ENCODE measurements at regions not wholly inside any gene's neighbourhood (a gene's known extent, or its start where the extent isn't known, plus 50 kb on each side); places are given as distances from the start of the nearest gene placed in this dataset.

DNA sequence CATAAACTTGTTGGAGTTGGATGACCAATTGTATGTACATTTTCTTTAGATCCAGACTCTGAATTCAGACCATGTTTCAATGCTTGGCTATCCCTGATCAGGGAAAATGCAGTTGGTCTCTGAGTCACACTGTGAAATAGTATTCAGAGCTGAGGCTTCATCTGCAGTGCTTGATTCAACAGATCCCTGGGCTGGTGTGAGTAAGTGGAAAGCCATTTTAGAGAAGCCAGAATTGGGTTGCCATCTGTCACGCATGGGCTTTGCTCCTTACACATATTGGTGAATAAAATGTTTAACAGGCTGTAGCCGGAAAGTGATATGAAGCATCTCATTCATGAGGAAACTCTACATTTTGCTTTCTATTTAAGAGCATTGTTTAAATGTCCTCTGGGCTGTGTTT lies 50.0 kb upstream of the ACYP2 start:
- H3K27me3 ChIP-seq (ENCODE audit: insufficient read depth, low read length, poor library complexity): no peaks in the 10 kb centered on the region

DNA sequence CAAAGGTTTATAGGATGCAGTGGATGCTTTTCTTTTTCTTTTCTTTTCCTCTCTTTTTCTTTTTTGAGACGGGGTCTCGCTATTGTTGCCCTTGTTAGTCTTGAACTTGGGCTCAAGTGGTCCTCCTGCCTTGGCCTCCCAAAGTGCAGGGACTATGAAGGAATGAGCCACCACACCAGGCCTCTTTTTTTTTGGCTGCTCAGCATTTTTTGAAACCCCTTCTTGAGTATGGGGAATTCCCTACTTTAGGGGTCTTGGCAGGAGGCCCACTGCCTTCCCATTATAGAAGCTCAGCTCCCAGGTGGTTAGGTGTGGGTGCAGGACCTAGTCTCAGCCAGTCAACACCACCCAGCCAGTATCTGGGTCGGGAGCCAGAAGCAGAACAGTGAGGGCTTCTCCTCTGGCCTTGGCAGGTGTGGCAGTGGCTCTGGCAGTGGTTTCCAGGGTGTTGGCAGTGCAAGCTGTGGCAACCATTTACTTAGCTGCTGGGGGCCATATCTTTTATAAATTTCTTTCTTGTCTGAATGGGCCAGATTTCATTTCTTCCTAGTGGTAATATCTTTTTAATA lies 51.4 kb upstream of the ACYP2 start:
- Histone ChIP-seq H2BK15ac (replicated peaks; ENCODE audit: low read depth) (no peak overlapping the region), H3K9ac (ENCODE audit: low read length) (no peak overlapping the region), H3K56ac (ENCODE audit: low read length) (no peak overlapping the region), H4K8ac (ENCODE audit: low read depth, low read length) (no peak overlapping the region), H2AK5ac (ENCODE audit: low read length) (no peak overlapping the region), H3K27me3 (ENCODE audit: insufficient read depth, low read length, poor library complexity) (no peaks in the 10 kb centered on the region), H2BK120ac (ENCODE audit: low read depth, low read length) (no peak overlapping the region), H3K4me2 (ENCODE audit: low read length) (no peak overlapping the region), H3K4me1 (ENCODE audit: control insufficient read depth, low read depth, low read length) (no peaks in the 10 kb centered on the region), H3K36me3 (ENCODE audit: control insufficient read depth, insufficient read depth, low read length) (no peaks in the 10 kb centered on the region), H4K5ac (ENCODE audit: low read length) (no peak overlapping the region), H3K79me2 (ENCODE audit: control insufficient read depth, insufficient read depth, low read length) (no peaks in the 10 kb centered on the region), H3K4ac (ENCODE audit: low read depth, low read length) (no peak overlapping the region), H3K4me3 (ENCODE audit: low read length) (no peak overlapping the region), H2BK5ac (ENCODE audit: low read length) (no peak overlapping the region), H3K27ac (ENCODE audit: low read depth, low read length) (no peak overlapping the region), H3K79me1 (ENCODE audit: low read length) (no peaks in the 10 kb centered on the region), H3K18ac (ENCODE audit: low read length) (no peak overlapping the region), H3K23ac (ENCODE audit: low read length) (no peak overlapping the region)
- no peak for DNase-seq
- WGBS (ENCODE audit: extremely low coverage, insufficient coverage, low lambda C conversion rate): no CpG with 5 or more reads among the region's 3 CpGs

More for the DNA sequence above, 50.0 kb upstream of the ACYP2 start:
- H3K9ac ChIP-seq (ENCODE audit: low read length): no peak overlapping the region
- H3K56ac ChIP-seq (ENCODE audit: low read length): no peak overlapping the region
- H3K79me2 ChIP-seq (ENCODE audit: control insufficient read depth, insufficient read depth, low read length): no peaks in the 10 kb centered on the region
- no peak overlapping the region for H2BK5ac ChIP-seq (ENCODE audit: low read length)
- H3K18ac ChIP-seq (ENCODE audit: low read length): no peak overlapping the region
- H2BK120ac ChIP-seq (ENCODE audit: low read depth, low read length): no peak overlapping the region
- no peak overlapping the region for H4K5ac ChIP-seq (ENCODE audit: low read length)
- no peak overlapping the region for H2BK15ac ChIP-seq (replicated peaks; ENCODE audit: low read depth)
- no peak overlapping the region for H3K27ac ChIP-seq (ENCODE audit: low read depth, low read length)
- H3K4ac ChIP-seq (ENCODE audit: low read depth, low read length): no peak overlapping the region
- H4K8ac ChIP-seq (ENCODE audit: low read depth, low read length): no peak overlapping the region
- H3K4me3 ChIP-seq (ENCODE audit: low read length): no peak overlapping the region
- no peak overlapping the region for H3K4me2 ChIP-seq (ENCODE audit: low read length)
- no peaks in the 10 kb centered on the region for H3K79me1 ChIP-seq (ENCODE audit: low read length)
- no peaks in the 10 kb centered on the region for H3K36me3 ChIP-seq (ENCODE audit: control insufficient read depth, insufficient read depth, low read length)
- H3K4me1 ChIP-seq (ENCODE audit: control insufficient read depth, low read depth, low read length): no peaks in the 10 kb centered on the region
- no peak overlapping the region for H2AK5ac ChIP-seq (ENCODE audit: low read length)
- WGBS (ENCODE audit: extremely low coverage, insufficient coverage, low lambda C conversion rate): no CpG with 5 or more reads among the region's 2 CpGs
- DNase-seq: no peak
- H3K23ac ChIP-seq (ENCODE audit: low read length): no peak overlapping the region

DNA sequence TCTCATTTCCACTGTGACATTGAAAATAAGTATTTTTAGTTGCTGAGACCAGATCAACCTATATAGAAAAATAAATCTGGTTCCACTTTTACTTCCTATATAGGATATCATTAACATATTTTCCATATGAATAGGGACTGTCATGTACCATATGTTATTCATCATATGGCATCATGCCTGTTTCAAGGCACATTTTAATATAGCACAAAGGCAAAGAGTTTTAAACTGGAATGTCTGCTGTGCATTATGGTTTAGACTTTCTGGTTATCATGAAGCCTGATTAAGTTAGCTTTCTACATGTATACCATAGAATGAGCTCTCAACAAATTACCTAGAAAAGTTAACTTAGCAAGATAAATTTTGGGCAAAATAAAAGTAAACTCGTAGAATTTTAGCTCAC lies 53.0 kb upstream of the ACYP2 start:
- Histone ChIP-seq H4K8ac (ENCODE audit: low read depth, low read length) (no peak overlapping the region), H3K18ac (ENCODE audit: low read length) (no peak overlapping the region), H3K4me2 (ENCODE audit: low read length) (no peak overlapping the region), H2BK5ac (ENCODE audit: low read length) (no peak overlapping the region), H3K4me1 (ENCODE audit: control insufficient read depth, low read depth, low read length) (no peaks in the 10 kb centered on the region), H3K79me2 (ENCODE audit: control insufficient read depth, insufficient read depth, low read length) (no peaks in the 10 kb centered on the region), H3K9ac (ENCODE audit: low read length) (no peak overlapping the region), H2AK5ac (ENCODE audit: low read length) (no peak overlapping the region), H3K27ac (ENCODE audit: low read depth, low read length) (no peak overlapping the region), H2BK120ac (ENCODE audit: low read depth, low read length) (no peak overlapping the region), H3K79me1 (ENCODE audit: low read length) (no peaks in the 10 kb centered on the region), H2BK15ac (replicated peaks; ENCODE audit: low read depth) (no peak overlapping the region), H3K56ac (ENCODE audit: low read length) (no peak overlapping the region), H3K23ac (ENCODE audit: low read length) (no peak overlapping the region), H3K27me3 (ENCODE audit: insufficient read depth, low read length, poor library complexity) (no peaks in the 10 kb centered on the region), H3K36me3 (ENCODE audit: control insufficient read depth, insufficient read depth, low read length) (no peaks in the 10 kb centered on the region), H3K4ac (ENCODE audit: low read depth, low read length) (no peak overlapping the region), H4K5ac (ENCODE audit: low read length) (no peak overlapping the region), H3K4me3 (ENCODE audit: low read length) (no peak overlapping the region)
- no peak for DNase-seq
- WGBS (ENCODE audit: extremely low coverage, insufficient coverage, low lambda C conversion rate): no CpG with 5 or more reads among the region's 1 CpG

DNA sequence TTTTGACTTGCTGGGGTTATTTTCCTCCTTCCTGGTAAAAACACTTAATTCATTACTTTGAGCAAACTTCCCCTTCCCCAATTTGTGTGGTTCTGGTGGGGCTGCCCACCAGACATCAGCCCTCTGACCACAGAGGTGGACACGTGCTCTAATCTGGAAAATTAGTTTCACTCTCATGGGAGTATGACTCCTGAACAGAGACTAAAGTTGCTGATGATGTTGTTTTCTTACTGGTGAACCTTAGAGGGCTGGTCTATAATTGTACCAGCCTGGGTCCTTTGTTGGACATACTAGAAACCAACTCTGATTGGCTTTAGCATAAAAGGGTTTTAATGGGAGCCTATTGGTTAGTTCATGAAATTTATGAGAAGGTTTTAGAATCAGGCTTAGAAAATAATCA lies 54.1 kb upstream of the ACYP2 start:
- Histone ChIP-seq H3K9ac (ENCODE audit: low read length) (no peak overlapping the region), H3K4me1 (ENCODE audit: control insufficient read depth, low read depth, low read length) (no peaks in the 10 kb centered on the region), H3K27ac (ENCODE audit: low read depth, low read length) (no peak overlapping the region), H2AK5ac (ENCODE audit: low read length) (no peak overlapping the region), H4K8ac (ENCODE audit: low read depth, low read length) (no peak overlapping the region), H3K18ac (ENCODE audit: low read length) (no peak overlapping the region), H3K4me3 (ENCODE audit: low read length) (no peak overlapping the region), H3K23ac (ENCODE audit: low read length) (no peak overlapping the region), H4K5ac (ENCODE audit: low read length) (no peak overlapping the region), H3K27me3 (ENCODE audit: insufficient read depth, low read length, poor library complexity) (no peaks in the 10 kb centered on the region), H2BK5ac (ENCODE audit: low read length) (no peak overlapping the region), H3K79me2 (ENCODE audit: control insufficient read depth, insufficient read depth, low read length) (no peaks in the 10 kb centered on the region), H2BK15ac (replicated peaks; ENCODE audit: low read depth) (no peak overlapping the region), H2BK120ac (ENCODE audit: low read depth, low read length) (no peak overlapping the region), H3K4me2 (ENCODE audit: low read length) (no peak overlapping the region), H3K4ac (ENCODE audit: low read depth, low read length) (no peak overlapping the region), H3K79me1 (ENCODE audit: low read length) (no peaks in the 10 kb centered on the region), H3K56ac (ENCODE audit: low read length) (no peak overlapping the region), H3K36me3 (ENCODE audit: control insufficient read depth, insufficient read depth, low read length) (no peaks in the 10 kb centered on the region)
- WGBS (ENCODE audit: extremely low coverage, insufficient coverage, low lambda C conversion rate): no CpG with 5 or more reads among the region's 1 CpG
- DNase-seq: no peak

DNA sequence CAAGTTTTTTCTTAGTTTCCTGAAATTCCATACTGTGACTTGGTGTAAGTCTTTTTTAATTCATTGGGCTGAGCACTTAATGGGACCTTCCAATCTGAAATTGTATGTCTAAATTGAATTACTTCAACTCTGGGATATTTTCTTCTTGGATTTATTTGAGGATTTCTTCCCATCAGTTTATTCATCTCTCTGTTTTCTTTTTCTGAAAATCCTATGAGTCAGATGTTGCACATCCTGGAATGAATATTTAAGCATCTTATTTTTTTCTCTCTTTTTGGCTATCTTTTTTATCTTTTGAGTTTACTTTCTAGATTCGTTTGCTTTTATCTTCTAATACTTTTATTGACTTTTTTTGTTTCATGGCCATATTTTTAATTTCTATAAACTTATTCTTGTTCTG lies 55.4 kb upstream of the ACYP2 start:
- Histone ChIP-seq H3K18ac (ENCODE audit: low read length) (no peak overlapping the region), H3K4me3 (ENCODE audit: low read length) (no peak overlapping the region), H3K36me3 (ENCODE audit: control insufficient read depth, insufficient read depth, low read length) (no peaks in the 10 kb centered on the region), H3K27ac (ENCODE audit: low read depth, low read length) (no peak overlapping the region), H3K4ac (ENCODE audit: low read depth, low read length) (no peak overlapping the region), H3K79me2 (ENCODE audit: control insufficient read depth, insufficient read depth, low read length) (no peaks in the 10 kb centered on the region), H4K5ac (ENCODE audit: low read length) (no peak overlapping the region), H2BK15ac (replicated peaks; ENCODE audit: low read depth) (no peak overlapping the region), H2BK5ac (ENCODE audit: low read length) (no peak overlapping the region), H3K56ac (ENCODE audit: low read length) (no peak overlapping the region), H3K79me1 (ENCODE audit: low read length) (no peaks in the 10 kb centered on the region), H3K9ac (ENCODE audit: low read length) (no peak overlapping the region), H3K27me3 (ENCODE audit: insufficient read depth, low read length, poor library complexity) (no peaks in the 10 kb centered on the region), H3K23ac (ENCODE audit: low read length) (no peak overlapping the region), H4K8ac (ENCODE audit: low read depth, low read length) (no peak overlapping the region), H3K4me2 (ENCODE audit: low read length) (no peak overlapping the region), H3K4me1 (ENCODE audit: control insufficient read depth, low read depth, low read length) (no peaks in the 10 kb centered on the region), H2BK120ac (ENCODE audit: low read depth, low read length) (no peak overlapping the region), H2AK5ac (ENCODE audit: low read length) (no peak overlapping the region)
- DNase-seq: no peak
- WGBS (ENCODE audit: extremely low coverage, insufficient coverage, low lambda C conversion rate): no CpG with 5 or more reads among the region's 1 CpG

DNA sequence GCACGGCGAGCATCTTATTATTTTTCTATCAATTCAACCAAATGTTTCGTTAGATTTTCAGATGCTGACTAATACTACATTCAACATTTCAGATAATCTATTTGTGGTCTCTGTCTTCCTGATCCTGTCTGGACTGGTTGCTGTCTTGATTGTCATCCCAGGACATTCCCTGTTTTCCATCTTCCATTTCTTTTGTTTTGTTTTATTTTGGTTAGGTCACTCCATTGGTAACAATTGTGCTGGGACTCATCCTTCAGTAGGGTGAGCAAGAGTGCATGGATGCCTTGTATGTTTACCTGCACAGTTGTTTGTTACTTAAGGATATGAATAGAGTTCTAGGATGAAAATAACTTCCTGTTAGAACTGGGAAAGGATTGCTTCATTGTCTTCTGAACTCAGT lies 55.9 kb upstream of the ACYP2 start:
- H3K79me1 ChIP-seq (ENCODE audit: low read length): no peaks in the 10 kb centered on the region
- H3K4me1 ChIP-seq (ENCODE audit: control insufficient read depth, low read depth, low read length): no peaks in the 10 kb centered on the region
- DNase-seq: no peak
- no peak overlapping the region for H4K5ac ChIP-seq (ENCODE audit: low read length)
- H2BK5ac ChIP-seq (ENCODE audit: low read length): no peak overlapping the region
- no peak overlapping the region for H3K9ac ChIP-seq (ENCODE audit: low read length)
- H3K4ac ChIP-seq (ENCODE audit: low read depth, low read length): no peak overlapping the region
- H3K23ac ChIP-seq (ENCODE audit: low read length): no peak overlapping the region
- no peaks in the 10 kb centered on the region for H3K27me3 ChIP-seq (ENCODE audit: insufficient read depth, low read length, poor library complexity)
- H2BK15ac ChIP-seq (replicated peaks; ENCODE audit: low read depth): no peak overlapping the region
- no peak overlapping the region for H3K4me3 ChIP-seq (ENCODE audit: low read length)
- H3K36me3 ChIP-seq (ENCODE audit: control insufficient read depth, insufficient read depth, low read length): no peaks in the 10 kb centered on the region
- no peak overlapping the region for H4K8ac ChIP-seq (ENCODE audit: low read depth, low read length)
- no peaks in the 10 kb centered on the region for H3K79me2 ChIP-seq (ENCODE audit: control insufficient read depth, insufficient read depth, low read length)
- H2AK5ac ChIP-seq (ENCODE audit: low read length): no peak overlapping the region
- no peak overlapping the region for H2BK120ac ChIP-seq (ENCODE audit: low read depth, low read length)
- H3K18ac ChIP-seq (ENCODE audit: low read length): no peak overlapping the region
- H3K4me2 ChIP-seq (ENCODE audit: low read length): no peak overlapping the region
- H3K27ac ChIP-seq (ENCODE audit: low read depth, low read length): no peak overlapping the region
- WGBS (ENCODE audit: extremely low coverage, insufficient coverage, low lambda C conversion rate): no CpG with 5 or more reads among the region's 3 CpGs
- H3K56ac ChIP-seq (ENCODE audit: low read length): no peak overlapping the region

Data from mesendoderm (in vitro differentiated cells).